Stimulated activated CD4-positive, alpha-beta T cell treated with anti-CD3 and anti-CD28 coated beads, Interleukin-4, amount 100 ng/mL, for 24 hours (primary cell): ENCODE measurements at regions not wholly inside any gene's neighbourhood (a gene's known extent, or its start where the extent isn't known, plus 50 kb on each side); places are given as distances from the start of the nearest gene placed in this dataset.
A peak's percentile ranks its signal among the peaks of the same experiment; 100 is the strongest.

Source experiments
- DNase-seq: peaks from one replicate; pipeline ENCODE4 v3.0.0-alpha.2; 2020

DNA sequence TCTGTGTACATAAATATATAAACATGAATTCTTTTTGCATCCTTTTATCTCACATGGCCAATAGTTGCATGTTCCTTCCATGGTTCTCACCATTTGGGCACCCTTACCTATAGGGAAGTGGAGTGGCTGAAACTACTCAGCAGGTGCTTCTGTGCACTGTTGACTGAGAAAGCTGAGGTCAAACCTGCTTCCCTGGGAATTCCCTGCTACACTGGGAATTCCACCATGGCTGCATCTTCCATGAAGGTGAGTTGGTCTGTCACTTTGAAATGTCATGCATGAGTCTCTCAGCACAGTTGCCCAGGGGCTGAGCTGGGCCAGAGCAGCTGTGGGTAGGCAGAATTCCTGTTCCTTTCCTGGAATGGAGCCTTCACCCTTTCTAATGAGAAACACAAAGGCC is 193.8 kb upstream of the PRSS16 start:
- no peak for DNase-seq

DNA sequence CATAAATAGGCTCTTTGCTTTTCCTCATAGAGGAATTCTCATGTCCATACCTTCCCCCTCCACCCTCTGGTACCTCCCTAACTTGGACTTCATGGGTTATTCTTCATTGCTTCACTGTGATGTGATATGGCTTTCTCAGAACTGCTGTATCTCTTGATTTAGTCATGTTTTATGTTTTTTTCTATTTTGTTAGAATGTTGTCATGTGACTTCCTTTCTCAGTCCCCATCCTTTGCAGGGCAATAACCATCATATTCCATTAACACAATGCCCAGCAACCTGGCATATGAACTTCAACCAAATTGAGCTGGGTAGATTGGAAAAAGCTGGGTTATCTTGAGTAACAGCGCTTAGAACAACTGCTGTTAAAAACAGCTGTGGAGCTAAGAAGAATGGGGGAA is 190.9 kb upstream of the PRSS16 start:
- DNase-seq, result no peak

GRCh38 chr6:27059621-27060425 is 187.7 kb upstream of the PRSS16 start:
- DNase-seq, result no peak

- no peak for DNase-seq
These were observed 186.1 kb upstream of the PRSS16 start for GRCh38 chr6:27061235-27061993.

DNA sequence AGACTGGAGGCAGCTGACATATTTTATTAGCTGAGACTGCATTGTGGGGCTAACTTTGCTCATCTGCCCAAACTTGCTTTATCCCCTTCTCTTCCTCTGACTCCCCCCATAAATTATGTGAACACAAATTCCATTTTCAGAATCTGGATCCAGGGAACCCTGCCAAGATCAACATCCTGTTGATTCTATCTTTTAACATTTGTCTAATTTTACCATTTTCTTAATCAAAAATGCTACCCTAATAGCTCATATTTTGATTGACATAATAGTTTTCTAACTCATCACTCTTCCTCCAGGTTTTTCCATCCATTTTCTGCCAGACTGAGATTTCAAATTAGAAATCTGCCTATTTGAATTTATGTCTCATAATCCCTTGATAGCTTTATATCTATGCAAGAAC is 184.7 kb upstream of the PRSS16 start:
- DNase-seq, result no peak

- DNase-seq, result no peak
These were observed 182.3 kb upstream of the PRSS16 start for GRCh38 chr6:27065183-27065582.

- DNase-seq, result no peak
These were observed 181.1 kb upstream of the PRSS16 start for GRCh38 chr6:27066381-27066780.

DNA sequence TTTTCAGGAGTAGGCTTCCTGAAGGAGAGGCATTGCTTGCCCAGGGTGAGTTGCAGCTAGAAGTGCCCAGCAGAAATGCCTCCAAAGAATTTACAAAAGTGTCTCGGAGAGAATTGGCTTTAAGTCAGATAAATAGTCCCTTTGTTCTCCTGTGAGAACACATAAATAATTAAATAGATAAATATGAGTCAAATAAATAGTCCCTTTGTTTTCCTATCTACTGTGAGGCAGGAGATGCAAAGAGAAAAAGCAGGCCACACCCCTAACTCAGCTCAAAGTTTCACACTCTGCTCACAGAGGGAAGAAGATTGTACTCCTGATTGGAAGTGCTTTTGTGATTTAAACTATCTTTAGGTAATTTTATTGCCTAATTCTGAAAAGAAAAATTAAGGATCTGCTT is 180.7 kb upstream of the PRSS16 start:
- DNase-seq, result no peak

GRCh38 chr6:27073441-27073840 is 174.1 kb upstream of the PRSS16 start:
- no peak for DNase-seq

DNA sequence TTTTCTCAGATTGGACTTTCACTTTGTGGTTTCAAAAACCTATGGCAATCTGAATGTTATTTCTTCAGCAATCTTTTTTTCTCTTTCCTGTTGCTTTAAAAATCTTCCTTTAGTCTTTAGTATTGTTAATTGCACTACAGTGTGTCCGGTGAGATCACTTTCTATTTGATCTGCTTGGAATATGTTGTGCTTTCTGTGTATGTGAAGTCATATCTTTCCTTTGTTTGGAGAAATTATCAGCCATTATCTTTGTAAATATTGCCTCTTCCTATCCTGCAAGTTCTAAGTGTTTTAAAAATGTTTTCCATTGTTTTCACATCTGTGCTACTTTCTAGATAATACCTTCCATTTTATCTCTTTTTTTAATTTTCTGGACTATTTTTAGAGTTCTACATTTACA is 171.4 kb upstream of the PRSS16 start:
- no peak for DNase-seq

GRCh38 chr6:27078734-27079357 is 168.7 kb upstream of the PRSS16 start:
- peak; percentile 40 for DNase-seq

- no peak for DNase-seq
These were observed 166.3 kb upstream of the PRSS16 start for GRCh38 chr6:27081188-27081587.

DNA sequence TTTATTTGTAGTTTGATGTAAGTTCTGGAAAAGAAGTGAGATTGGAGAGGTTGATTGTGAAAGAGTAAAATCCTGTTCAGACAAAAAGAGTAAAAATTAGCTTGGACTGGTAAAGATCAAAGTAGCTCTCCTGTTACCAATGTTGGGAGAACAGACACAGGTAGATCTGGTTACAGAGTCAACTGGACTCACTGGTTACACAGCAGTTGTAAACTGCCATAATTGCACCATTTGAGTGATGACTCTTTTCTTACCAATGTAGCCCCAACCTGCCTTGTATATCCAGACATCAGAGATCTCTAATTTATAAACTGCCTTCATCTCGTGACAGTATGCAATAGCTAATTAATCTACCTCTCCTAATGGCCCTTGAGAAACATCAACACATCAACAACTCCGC is 165.6 kb upstream of the PRSS16 start:
- DNase-seq, result no peak

DNA sequence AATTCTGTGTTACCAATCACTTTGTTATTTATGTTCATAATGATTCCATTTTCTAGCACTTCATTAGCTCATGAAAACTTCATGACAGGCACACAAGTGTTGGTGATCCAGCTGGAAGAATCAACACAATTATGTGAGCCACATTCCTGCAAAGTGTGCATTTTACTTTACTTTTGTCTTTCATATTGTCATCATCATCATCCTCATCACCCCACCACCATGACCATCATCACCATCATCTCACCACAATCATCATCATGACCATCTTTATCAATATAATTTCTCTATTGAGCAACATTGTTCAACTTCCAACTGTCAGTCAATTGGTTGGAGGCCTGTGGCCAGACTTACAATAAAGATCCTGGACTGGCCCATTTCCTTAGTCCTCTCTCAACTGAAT is 159.4 kb upstream of the PRSS16 start:
- DNase-seq, result no peak

- peak; percentile 48 for DNase-seq
These were observed 155.7 kb upstream of the PRSS16 start for GRCh38 chr6:27091661-27092315.

DNA sequence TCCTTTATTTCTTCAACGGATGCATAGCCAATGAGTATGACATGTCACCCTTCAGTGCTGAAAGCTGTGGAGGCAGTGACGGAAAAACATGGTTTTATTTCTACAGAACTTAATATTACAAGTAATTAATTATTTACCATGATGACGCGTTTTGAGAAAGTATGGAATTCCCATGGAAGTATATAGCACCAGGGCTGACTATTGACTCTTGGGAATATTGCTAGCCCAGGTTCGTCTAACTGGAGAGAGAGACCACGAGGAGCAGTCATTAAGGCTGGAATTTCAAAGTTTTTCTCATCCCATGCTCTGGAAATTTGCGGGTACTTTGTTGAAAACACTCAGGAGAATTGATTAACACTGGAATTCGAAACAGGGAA is 155.2 kb upstream of the PRSS16 start:
- no peak for DNase-seq

DNA sequence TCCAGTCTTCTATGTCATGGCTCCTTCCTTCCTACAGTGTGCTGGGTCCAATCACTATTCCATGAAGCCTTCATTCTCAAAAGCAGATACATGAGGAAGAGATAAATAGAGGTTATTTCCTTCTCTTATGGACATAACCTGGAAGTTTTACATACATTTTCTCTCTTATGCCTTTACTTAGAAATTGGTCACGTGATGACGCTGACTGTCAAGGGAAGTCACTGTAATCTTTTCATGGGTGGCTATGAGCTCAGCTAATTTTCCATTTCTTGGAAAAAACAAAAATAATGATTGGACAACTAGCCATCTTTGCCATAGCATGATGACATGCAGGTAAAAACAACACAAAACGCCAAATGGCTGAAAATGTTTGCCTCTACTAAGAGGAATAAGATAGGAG is 151.6 kb upstream of the PRSS16 start:
- DNase-seq, result no peak

DNA sequence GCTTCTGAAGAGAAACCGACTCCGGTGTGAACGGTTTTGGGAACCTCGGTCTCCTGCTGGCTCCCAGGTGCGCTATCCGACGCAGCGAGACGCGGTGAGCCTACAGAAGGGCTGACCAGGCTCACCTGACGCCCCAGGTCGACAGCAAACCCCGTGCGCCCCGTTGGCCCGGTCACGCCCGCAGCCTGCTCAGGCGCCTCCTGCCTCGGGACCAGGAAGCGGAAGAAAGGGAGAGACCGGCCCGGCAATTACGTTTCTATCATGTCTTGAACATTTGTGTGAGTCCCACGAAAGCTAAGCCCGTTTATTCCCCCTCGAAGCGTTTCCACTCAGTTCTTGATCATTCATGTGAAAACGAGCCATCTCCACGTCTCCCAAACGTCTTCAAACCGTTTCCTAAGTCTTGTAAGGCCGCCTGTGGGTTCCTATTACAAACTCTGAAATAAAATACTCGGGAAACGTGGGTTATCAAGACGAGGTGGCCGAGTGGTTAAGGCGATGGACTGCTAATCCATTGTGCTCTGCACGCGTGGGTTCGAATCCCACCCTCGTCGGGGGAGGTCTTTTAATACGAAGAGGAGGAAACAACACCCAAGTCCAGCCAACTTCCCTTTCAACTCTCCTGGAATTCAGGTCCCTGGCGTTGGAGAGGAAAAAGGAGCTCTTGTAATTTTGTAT is 150.5 kb upstream of the PRSS16 start:
- peak; percentile 45 for DNase-seq

DNA sequence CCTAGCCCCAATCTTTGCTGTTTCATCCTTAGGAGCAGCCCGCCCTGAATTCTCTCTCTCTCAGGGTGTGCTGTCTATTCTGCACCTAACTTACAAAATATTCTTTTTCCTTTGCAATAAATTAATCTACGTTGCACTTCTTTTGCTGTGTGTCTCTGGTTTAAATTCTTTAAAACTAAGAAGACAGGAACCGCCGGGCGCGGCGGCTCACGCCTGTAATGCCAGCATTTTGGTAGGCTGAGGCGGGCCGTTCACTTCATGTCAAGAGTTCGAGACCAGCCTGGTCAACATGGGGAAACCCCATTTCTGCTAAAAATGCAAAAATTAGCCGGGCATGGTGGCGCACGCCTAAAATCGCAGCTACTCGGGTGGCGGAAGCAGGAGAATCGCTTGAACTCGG is 148.5 kb upstream of the PRSS16 start:
- DNase-seq, result no peak

DNA sequence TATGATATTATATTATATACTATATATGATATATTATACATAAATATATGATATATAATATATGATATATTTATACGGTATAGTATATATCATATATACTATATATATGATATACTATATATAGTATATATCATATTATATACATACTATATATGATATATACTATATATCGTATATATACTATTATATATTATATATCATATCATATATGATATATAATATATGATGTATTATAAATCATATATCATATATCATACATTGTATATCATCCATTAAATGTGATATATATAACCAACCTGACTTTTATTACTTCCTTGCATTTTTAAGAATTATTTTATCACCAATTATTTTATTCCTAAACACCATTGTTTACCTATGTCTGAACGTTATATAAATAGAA is 146.6 kb upstream of the PRSS16 start:
- no peak for DNase-seq

GRCh38 chr6:27101824-27102223 is 145.7 kb upstream of the PRSS16 start:
- no peak for DNase-seq

GRCh38 chr6:27106382-27106781 is 141.1 kb upstream of the PRSS16 start:
- no peak for DNase-seq

- no peak for DNase-seq
These were observed 135.8 kb upstream of the PRSS16 start for GRCh38 chr6:27111743-27112142.
